SK-N-SH treated with all-trans-retinoic acid at 6 μM for 48 hours (cell line): ENCODE measurements at regions not wholly inside any gene's neighbourhood (a gene's known extent, or its start where the extent isn't known, plus 50 kb on each side); places are given as distances from the start of the nearest gene placed in this dataset.

Source experiments
- ATAC-seq: fragments of 200-7000 bp; cut with Tn5 transposase; 3 replicates; pipeline ENCODE4 v1.9.1; 2020; ENCODE audit warnings: mild to moderate bottlenecking, moderate library complexity
- ARNTL ChIP-seq: fragments of 450-650 bp; formaldehyde crosslinking; IDR thresholded peaks from 2 replicates; pipeline ENCODE4 v1.5.0; 2020; ENCODE audit warnings: low read depth, mild to moderate bottlenecking, moderate library complexity, borderline replicate concordance
- ESRRG ChIP-seq: fragments of 250-450 bp; sonication (Bioruptor Pico); IDR thresholded peaks from 2 replicates; pipeline ENCODE4 v1.6.1; 2021; ENCODE audit warnings: mild to moderate bottlenecking
- GLIS3 ChIP-seq: fragments of 250-450 bp; sonication (Bioruptor Pico); IDR thresholded peaks from 2 replicates; pipeline ENCODE4 v1.5.0; 2020; ENCODE audit warnings: mild to moderate bottlenecking, moderate library complexity
- ISL1 ChIP-seq: fragments of 250-450 bp; sonication (Bioruptor Pico); IDR thresholded peaks from 2 replicates; pipeline ENCODE4 v2.1.2; 2022; ENCODE audit warnings: mild to moderate bottlenecking, moderate library complexity
- PPARA ChIP-seq: fragments of 250-450 bp; sonication (Bioruptor Pico); IDR thresholded peaks from 2 replicates; pipeline ENCODE4 v1.5.0; 2020; ENCODE audit warnings: mild to moderate bottlenecking, borderline replicate concordance
- RARB ChIP-seq: fragments of 250-450 bp; sonication (Bioruptor Pico); IDR thresholded peaks from 2 replicates; pipeline ENCODE4 v1.8.0; 2021; ENCODE audit warnings: mild to moderate bottlenecking, moderate library complexity
- TOX ChIP-seq: fragments of 250-450 bp; sonication (Bioruptor Pico); IDR thresholded peaks from 2 replicates; pipeline ENCODE4 v1.8.0; 2021; ENCODE audit warnings: mild to moderate bottlenecking, moderate library complexity, borderline replicate concordance
- ZC3H10 ChIP-seq: fragments of 250-450 bp; sonication (Bioruptor Pico); IDR thresholded peaks from 2 replicates; pipeline ENCODE4 v1.5.1; 2021; ENCODE audit warnings: mild to moderate bottlenecking, moderate library complexity
- ZFP30 ChIP-seq: fragments of 450-650 bp; formaldehyde crosslinking; IDR thresholded peaks from 2 replicates; pipeline ENCODE4 v1.5.0; 2022; ENCODE audit warnings: mild to moderate bottlenecking, moderate library complexity
- ZNF565 ChIP-seq: fragments of 450-650 bp; formaldehyde crosslinking; conservative IDR thresholded peaks from 2 replicates; pipeline ENCODE4 v1.5.0; 2020; ENCODE audit warnings: low read depth, mild to moderate bottlenecking, moderate library complexity
- ZNF70 ChIP-seq: fragments of 450-650 bp; formaldehyde crosslinking; IDR thresholded peaks from 2 replicates; pipeline ENCODE4 v1.5.0; 2020; ENCODE audit warnings: mild to moderate bottlenecking, moderate library complexity
- ZNF8 ChIP-seq: fragments of 450-650 bp; formaldehyde crosslinking; IDR thresholded peaks from 2 replicates; pipeline ENCODE4 v1.5.0; 2020; ENCODE audit warnings: mild to moderate bottlenecking, moderate library complexity
- TF ChIP-seq, protein P1 (sequence below): fragments of 250-450 bp; sonication (Bioruptor Pico); IDR thresholded peaks from 2 replicates; pipeline ENCODE4 v1.5.0; 2020; ENCODE audit warnings: mild to moderate bottlenecking, moderate library complexity
- TF ChIP-seq, protein P2 (sequence below): fragments of 250-450 bp; sonication (Bioruptor Pico); IDR thresholded peaks from 2 replicates; pipeline ENCODE4 v1.8.0; 2020; ENCODE audit warnings: mild to moderate bottlenecking, moderate library complexity, borderline replicate concordance
- TF ChIP-seq, protein P3 (sequence below): fragments of 250-450 bp; sonication (Bioruptor Pico); IDR thresholded peaks from 2 replicates; pipeline ENCODE4 v1.8.0; 2021; ENCODE audit warnings: low read depth, mild to moderate bottlenecking, moderate library complexity, borderline replicate concordance
- TF ChIP-seq, protein P4 (sequence below): fragments of 250-450 bp; sonication (Bioruptor Pico); IDR thresholded peaks from 2 replicates; pipeline ENCODE4 v1.5.1; 2021; ENCODE audit warnings: mild to moderate bottlenecking, moderate library complexity
- TF ChIP-seq, protein P5 (sequence below): fragments of 250-450 bp; sonication (Bioruptor Pico); IDR thresholded peaks from 2 replicates; pipeline ENCODE4 v1.5.1; 2020; ENCODE audit warnings: low read depth, mild to moderate bottlenecking, moderate library complexity

DNA sequence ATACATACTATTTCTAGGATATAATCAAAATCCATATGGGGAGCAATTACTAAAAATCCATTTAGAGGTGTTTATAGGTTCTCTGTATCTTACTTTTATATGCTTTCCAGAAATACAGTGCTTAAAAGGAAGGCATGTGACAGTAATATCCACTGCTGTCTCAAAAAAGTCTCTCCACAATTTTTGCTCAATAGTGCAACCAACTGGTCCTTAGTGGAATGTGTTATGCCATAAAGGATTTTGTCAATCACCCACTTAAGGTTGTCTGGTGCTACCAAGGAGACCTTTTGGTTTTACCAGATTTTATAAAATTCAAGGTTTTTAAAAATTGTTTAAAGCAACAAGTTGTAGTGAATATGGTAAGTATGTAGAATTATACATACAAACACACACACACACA is 328.5 kb upstream of the DSEL start (continued):
- TF ChIP-seq, protein P1, sequence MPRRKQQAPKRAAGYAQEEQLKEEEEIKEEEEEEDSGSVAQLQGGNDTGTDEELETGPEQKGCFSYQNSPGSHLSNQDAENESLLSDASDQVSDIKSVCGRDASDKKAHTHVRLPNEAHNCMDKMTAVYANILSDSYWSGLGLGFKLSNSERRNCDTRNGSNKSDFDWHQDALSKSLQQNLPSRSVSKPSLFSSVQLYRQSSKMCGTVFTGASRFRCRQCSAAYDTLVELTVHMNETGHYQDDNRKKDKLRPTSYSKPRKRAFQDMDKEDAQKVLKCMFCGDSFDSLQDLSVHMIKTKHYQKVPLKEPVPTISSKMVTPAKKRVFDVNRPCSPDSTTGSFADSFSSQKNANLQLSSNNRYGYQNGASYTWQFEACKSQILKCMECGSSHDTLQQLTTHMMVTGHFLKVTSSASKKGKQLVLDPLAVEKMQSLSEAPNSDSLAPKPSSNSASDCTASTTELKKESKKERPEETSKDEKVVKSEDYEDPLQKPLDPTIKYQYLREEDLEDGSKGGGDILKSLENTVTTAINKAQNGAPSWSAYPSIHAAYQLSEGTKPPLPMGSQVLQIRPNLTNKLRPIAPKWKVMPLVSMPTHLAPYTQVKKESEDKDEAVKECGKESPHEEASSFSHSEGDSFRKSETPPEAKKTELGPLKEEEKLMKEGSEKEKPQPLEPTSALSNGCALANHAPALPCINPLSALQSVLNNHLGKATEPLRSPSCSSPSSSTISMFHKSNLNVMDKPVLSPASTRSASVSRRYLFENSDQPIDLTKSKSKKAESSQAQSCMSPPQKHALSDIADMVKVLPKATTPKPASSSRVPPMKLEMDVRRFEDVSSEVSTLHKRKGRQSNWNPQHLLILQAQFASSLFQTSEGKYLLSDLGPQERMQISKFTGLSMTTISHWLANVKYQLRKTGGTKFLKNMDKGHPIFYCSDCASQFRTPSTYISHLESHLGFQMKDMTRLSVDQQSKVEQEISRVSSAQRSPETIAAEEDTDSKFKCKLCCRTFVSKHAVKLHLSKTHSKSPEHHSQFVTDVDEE (CRISPR knock-in tag): no peak
- no peak for TF ChIP-seq ISL1 (CRISPR knock-in tag)

DNA sequence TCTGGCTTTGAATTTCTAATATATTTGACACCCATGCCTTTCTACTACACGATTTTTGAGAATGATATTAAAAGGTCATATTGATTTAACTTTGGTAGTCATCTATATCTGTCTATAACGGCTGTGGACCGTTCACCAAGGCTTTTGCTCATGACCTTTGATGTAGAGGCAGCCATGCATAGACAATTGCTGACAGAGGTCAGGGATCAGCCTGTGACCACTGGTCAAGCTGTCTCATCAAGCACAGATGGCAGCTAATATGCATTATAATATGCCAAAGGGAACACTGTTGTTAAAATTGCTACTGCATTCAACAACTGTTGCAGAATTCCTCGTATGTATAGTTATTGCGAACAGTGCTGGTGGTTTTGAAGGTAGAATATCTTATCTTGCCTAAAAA is 323.9 kb upstream of the DSEL start:
- no peak for ATAC-seq

DNA sequence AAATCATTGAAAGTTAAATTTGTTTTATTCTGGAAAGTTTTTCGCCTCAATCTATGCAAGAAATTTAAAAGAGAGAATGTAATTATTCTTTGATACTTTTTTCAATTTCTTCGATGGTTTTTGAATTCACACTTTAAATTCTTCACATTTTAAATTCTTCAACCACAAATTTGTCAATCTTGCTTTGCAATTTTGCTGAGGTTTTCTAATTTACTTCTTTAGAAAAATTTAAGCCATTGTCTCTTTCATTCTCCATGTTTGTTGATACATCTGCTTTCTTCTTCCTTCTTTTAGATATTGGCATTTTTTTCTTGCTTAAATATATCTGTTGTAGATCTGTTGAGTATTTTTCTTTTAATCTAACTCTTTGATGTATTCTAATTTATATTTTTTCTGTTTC is 301.9 kb upstream of the DSEL start:
- TF ChIP-seq, protein P2, sequence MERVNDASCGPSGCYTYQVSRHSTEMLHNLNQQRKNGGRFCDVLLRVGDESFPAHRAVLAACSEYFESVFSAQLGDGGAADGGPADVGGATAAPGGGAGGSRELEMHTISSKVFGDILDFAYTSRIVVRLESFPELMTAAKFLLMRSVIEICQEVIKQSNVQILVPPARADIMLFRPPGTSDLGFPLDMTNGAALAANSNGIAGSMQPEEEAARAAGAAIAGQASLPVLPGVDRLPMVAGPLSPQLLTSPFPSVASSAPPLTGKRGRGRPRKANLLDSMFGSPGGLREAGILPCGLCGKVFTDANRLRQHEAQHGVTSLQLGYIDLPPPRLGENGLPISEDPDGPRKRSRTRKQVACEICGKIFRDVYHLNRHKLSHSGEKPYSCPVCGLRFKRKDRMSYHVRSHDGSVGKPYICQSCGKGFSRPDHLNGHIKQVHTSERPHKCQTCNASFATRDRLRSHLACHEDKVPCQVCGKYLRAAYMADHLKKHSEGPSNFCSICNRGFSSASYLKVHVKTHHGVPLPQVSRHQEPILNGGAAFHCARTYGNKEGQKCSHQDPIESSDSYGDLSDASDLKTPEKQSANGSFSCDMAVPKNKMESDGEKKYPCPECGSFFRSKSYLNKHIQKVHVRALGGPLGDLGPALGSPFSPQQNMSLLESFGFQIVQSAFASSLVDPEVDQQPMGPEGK: no peak
- no peak for TF ChIP-seq ARNTL (CRISPR knock-in tag)
- TF ChIP-seq, protein P3, sequence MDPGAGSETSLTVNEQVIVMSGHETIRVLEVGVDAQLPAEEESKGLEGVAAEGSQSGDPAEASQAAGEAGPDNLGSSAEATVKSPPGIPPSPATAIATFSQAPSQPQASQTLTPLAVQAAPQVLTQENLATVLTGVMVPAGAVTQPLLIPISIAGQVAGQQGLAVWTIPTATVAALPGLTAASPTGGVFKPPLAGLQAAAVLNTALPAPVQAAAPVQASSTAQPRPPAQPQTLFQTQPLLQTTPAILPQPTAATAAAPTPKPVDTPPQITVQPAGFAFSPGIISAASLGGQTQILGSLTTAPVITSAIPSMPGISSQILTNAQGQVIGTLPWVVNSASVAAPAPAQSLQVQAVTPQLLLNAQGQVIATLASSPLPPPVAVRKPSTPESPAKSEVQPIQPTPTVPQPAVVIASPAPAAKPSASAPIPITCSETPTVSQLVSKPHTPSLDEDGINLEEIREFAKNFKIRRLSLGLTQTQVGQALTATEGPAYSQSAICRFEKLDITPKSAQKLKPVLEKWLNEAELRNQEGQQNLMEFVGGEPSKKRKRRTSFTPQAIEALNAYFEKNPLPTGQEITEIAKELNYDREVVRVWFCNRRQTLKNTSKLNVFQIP: no peak
- ATAC-seq: no peak

More for the DNA sequence above, 323.9 kb upstream of the DSEL start:
- TF ChIP-seq ZNF565 (CRISPR knock-in tag): no peak
- TF ChIP-seq, protein P4, sequence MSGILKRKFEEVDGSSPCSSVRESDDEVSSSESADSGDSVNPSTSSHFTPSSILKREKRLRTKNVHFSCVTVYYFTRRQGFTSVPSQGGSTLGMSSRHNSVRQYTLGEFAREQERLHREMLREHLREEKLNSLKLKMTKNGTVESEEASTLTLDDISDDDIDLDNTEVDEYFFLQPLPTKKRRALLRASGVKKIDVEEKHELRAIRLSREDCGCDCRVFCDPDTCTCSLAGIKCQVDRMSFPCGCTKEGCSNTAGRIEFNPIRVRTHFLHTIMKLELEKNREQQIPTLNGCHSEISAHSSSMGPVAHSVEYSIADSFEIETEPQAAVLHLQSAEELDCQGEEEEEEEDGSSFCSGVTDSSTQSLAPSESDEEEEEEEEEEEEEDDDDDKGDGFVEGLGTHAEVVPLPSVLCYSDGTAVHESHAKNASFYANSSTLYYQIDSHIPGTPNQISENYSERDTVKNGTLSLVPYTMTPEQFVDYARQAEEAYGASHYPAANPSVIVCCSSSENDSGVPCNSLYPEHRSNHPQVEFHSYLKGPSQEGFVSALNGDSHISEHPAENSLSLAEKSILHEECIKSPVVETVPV (CRISPR knock-in tag): no peak
- no peak for TF ChIP-seq PPARA (CRISPR knock-in tag)
- TF ChIP-seq, protein P1 (CRISPR knock-in tag): no peak
- TF ChIP-seq ZFP30: no peak
- TF ChIP-seq, protein P3: no peak
- TF ChIP-seq ZNF8 (CRISPR knock-in tag): no peak
- no peak for TF ChIP-seq ZC3H10 (CRISPR knock-in tag)
- no peak for TF ChIP-seq ISL1 (CRISPR knock-in tag)
- no peak for TF ChIP-seq ESRRG
- no peak for TF ChIP-seq ZNF70 (CRISPR knock-in tag)
- no peak for TF ChIP-seq RARB (CRISPR knock-in tag)
- no peak for TF ChIP-seq GLIS3
- no peak for TF ChIP-seq TOX (CRISPR knock-in tag)
- TF ChIP-seq, protein P5, sequence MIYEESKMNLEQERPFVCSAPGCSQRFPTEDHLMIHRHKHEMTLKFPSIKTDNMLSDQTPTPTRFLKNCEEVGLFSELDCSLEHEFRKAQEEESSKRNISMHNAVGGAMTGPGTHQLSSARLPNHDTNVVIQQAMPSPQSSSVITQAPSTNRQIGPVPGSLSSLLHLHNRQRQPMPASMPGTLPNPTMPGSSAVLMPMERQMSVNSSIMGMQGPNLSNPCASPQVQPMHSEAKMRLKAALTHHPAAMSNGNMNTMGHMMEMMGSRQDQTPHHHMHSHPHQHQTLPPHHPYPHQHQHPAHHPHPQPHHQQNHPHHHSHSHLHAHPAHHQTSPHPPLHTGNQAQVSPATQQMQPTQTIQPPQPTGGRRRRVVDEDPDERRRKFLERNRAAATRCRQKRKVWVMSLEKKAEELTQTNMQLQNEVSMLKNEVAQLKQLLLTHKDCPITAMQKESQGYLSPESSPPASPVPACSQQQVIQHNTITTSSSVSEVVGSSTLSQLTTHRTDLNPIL: no peak
